Activated CD8-positive, alpha-beta memory T cell treated with anti-CD3 and anti-CD28 coated beads for 24 hours (primary cell): ENCODE measurements at regions not wholly inside any gene's neighbourhood (a gene's known extent, or its start where the extent isn't known, plus 50 kb on each side); places are given as distances from the start of the nearest gene placed in this dataset.

Experiments used
- DNase-seq: peaks from one replicate; pipeline ENCODE4 v3.0.0-alpha.2; 2020

DNA sequence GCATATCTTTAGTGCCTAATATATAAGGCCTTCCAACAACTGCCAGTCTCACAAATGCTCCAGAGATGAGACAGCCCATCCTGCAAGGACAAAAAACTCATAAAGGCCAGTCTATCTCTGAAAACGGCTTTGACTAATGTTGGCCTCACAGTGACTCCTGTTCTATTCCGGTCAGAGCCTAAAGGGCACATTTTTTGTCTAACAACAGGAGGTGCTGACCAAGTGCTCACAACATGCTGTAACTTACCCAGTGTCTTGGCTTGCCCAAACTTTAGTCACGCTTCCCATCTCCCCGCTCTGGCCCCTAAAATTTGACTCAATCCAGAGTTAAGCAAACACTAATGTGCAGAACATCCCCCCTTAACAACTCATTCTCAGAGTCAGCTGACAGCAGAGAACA lies 1411.2 kb upstream of the MIR17HG start:
- no peak for DNase-seq

DNA sequence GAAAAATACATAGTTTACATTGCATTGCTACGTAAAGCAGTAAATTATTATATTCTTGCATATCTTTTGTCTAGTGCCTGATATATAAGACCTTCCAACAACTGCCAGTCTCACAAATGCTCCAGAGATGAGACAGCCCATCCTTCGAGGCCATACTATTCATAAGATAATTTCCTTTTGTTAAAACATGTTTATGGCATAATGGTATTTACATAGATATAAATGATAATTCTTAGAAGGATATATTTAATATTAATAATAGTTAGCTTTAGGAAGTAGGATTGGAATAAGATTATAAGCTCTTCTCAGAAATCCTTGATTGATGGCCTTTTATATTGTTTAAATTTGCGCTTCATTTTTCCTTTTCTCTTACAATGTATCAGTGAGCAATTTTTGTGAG lies 1410.1 kb upstream of the MIR17HG start:
- DNase-seq = no peak

DNA sequence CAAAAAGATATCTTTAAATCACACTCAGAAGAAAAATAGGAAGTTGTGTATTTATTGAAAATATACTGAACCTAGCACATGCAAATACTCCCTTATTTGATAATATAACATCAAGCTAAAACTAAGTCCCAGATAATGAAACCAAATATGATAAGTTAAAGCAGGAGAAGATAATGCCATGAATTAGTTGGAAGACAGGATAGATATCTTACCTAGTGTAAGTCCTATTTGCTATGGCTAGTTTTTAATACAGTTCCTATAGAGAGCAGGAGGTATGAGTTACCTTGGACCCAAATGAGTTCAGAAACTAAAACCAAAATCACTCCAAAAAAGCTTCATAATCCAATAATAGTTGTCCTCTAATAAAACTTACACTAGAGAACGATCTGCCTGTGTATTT lies 1407.1 kb upstream of the MIR17HG start:
- no peak for DNase-seq

DNA sequence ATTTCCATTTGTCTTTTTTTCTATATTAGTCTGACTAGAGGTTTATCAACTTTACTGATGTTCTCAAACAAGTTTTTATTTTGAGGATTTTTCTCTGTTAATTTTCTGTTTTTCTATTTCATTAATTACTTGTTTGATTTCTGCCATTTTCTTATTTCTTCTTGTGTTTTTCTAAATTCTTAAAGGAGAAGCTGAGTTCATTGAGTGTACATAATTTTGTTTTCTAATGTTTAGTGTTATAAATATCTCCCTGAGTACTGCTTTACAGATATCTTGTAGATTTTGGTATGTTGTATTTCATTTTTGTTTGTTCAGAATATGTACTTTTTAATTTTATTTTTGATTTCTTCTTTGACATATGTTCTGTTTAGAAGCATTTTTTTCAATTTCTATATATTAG lies 1404.3 kb upstream of the MIR17HG start:
- DNase-seq = no peak

DNA sequence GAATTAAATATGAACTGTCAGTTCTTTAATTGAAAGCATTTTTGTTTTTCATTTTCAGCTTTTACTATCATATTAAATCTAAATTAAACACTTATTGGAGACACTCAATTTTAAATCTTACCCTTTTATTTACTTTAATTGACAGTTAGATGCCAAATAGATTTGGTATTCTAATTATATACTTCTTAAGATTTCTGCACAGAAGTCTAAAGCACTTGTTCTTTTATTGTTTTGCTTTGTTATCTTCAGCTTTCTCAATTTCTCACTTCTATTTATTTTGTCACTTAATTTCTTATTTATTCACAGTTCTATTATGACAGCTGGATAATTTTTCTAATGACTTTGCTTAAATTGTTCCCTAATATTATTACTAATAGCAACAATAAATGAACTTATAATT lies 1397.3 kb upstream of the MIR17HG start:
- no peak for DNase-seq

DNA sequence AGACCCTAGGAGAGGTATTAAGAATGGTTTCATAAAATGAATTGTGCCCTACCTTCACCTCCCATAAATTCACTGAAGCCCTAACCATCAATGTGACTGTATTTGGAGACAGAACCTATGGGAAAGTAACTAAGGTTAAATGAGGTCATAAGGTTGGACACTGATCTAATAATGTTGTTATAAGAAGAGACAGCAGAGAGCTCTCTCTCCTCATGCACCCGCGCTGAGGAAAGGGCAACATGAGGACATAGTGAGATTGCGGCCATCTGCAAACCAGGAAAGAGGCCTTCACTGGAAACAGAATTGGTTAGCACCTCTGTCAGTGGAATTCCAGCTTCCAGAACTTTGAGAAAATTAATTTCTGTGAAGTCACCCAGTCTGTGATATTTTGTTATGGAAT lies 1396.1 kb upstream of the MIR17HG start:
- DNase-seq = no peak

DNA sequence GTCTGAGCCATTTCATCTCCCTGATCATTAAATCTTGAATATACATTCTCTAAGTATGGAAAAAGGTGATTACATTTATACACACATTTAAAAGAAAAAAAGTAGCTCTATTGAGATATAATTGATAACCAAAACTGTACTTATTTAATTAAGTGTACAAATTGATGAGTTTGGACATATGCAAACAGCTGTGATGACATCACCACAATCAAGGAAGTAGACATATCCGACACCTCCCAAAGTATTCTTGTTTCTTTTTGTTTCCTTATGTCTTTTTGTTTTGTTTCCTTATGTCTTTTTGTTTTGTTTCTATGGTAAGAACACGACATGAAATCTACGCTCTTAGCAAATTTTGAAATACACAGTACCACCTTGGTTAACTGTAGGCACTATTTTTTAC lies 1393.9 kb upstream of the MIR17HG start:
- DNase-seq = no peak

DNA sequence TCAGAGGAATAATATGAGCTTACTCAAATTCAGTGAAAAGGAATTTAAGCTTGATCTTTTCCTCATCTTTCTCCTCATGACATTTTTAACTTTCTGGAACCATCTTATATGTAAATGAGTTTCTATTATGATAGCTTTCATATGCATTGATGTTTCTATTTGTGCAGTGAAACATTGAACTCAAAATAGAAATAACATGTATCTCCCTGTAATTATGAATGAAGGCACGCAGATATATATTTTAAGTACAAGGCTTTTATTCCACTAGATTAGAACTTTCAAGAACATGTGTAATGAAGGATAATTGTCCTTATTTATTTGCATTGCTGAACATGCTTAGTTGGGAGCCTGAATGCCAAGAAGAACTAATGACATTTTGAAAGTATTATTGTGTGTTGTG lies 1391.7 kb upstream of the MIR17HG start:
- DNase-seq = no peak

DNA sequence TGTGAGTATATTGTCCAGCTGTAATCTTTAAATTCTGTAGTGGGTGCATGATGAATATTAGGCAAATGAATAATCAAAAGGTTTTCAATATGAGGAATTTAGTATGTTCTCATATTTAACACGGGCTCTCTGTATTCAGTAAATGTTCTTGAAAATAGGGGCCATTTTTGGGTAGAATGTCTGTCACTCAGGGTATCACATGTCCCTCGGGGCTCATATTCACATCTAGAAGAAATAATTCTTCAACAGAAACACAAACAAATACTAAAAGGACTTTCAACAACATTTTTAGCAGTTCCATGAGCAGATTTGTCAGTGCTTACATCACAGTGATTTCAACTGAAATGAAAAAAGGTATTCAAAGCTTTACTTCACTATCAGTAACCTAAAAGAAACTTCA lies 1388.4 kb upstream of the MIR17HG start:
- no peak for DNase-seq

DNA sequence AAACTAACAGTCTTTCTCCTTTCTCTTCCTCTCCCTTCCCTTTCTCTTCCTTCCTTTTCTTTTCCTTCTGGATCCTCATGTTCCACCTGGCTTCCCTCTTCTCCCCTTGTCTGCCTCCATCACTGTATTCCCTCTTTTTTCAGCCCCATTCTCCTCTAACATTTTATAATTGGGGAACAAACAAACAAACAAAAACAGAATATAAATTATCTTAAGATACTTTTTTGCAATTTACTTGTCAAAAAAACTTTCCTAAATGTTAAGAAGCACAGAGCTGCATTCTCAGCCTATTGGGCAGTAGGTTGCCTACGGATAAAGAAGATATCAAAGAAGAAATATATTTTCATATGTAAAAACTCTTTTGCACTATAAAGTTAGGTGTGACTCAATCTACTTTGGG lies 1382.2 kb upstream of the MIR17HG start:
- DNase-seq = no peak

DNA sequence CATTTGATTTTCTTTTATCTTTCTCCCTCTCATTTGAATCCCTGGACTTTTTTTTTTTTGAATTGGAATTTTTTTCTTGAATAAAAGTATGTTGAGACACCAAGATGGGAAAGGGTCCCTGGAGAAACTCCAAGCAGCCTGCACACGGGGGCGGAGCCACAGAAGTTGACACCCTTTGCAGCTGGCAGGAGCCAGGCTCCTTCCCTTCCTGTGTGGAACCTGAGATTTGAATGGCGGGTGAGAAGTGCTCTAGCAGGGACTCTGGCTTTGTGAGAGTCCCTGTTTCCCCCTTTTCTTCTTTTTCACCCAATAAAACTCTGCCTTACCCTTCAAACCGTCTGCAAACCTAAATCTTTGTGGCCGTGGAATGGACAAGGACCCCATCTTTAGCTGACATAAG lies 1381.0 kb upstream of the MIR17HG start:
- DNase-seq = no peak

DNA sequence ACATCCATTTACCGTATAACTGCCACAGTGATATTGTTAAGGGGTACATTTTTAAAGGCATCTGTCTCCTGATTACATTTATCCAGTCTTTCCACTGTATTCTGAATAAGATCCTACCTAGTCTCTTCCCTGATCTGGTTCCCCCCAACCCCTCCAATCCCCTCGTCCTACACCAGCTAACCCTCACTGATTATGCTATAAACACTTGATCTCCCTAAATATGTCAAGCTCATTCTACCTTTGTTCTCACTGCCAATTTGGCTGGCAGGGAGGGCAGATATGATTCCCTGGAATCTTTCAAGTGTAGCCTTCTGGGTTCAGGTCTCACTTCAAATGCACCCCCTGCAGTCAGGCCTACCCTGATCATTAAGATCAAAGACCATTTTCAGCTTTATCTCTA lies 1379.8 kb upstream of the MIR17HG start:
- no peak for DNase-seq

DNA sequence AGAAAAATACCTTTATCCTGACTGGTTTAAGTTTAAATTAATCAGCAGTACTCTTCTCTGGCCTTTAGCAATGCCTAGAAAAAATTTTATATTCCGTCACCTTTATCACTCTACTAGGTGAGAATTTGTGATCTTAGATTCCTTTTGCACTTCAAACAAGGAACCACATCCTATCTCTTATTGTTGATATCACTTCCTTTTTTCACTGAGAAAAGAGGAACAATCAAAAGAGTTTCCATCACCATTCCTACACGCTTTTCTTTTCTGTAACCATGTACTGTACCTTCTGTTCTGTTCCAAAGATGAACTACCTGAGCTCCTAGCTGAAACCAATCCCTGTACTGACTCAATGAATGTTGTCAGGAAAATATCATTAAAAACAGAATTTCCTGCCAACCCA lies 1379.0 kb upstream of the MIR17HG start:
- no peak for DNase-seq

DNA sequence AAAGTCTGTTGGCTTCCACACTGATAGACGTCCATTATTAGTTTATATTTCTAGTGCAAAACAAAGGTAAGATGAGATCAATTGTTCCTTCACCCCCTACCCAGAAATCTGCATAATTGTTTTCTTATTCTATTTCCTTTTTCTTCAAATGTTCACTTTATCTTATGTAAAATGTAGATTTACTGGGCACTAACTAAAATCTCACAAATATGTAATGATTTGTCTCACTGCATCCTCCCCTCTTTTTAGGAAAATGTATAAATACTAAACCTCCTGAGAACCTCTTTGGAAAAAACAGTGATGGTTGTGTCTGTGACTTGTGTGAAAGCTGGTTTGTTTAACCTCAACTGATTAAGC lies 1377.2 kb upstream of the MIR17HG start:
- no peak for DNase-seq

DNA sequence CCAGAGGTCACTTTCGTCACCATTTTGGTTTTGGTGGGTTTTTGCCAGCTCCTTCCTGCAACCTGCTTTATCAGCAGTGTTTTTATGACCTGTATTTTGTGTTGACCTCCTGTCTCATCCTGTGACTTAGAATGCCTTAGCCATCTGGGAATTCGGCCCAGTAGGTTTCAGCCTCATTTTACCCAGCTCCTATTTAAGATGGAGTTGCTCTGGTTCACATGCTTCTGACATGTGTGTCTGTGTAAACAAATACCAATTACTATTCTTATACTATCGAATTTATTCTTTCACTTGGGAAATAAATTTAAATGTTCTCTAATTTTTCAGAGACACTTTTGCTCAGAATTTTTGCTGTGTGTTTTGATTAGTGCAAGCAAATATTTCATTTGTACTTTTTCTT lies 1370.3 kb upstream of the MIR17HG start:
- DNase-seq = no peak

DNA sequence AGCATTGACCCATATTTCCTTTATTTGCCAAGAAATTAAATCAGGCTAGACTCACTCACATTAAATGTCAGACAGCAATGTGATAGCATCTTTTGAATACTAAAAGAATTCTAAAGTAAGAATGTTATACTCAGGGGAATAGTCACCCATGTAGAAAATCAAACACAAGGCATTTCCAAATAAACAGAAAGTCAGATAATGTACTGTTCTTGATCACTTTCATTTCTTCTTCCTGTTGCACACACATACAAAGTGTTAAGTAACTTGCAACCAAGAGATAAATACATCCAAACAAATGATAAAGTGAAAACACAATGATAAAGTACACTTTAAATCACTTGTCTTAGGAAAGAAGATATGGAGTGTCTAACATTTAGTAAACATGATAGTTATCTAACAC lies 1366.6 kb upstream of the MIR17HG start:
- DNase-seq = no peak

DNA sequence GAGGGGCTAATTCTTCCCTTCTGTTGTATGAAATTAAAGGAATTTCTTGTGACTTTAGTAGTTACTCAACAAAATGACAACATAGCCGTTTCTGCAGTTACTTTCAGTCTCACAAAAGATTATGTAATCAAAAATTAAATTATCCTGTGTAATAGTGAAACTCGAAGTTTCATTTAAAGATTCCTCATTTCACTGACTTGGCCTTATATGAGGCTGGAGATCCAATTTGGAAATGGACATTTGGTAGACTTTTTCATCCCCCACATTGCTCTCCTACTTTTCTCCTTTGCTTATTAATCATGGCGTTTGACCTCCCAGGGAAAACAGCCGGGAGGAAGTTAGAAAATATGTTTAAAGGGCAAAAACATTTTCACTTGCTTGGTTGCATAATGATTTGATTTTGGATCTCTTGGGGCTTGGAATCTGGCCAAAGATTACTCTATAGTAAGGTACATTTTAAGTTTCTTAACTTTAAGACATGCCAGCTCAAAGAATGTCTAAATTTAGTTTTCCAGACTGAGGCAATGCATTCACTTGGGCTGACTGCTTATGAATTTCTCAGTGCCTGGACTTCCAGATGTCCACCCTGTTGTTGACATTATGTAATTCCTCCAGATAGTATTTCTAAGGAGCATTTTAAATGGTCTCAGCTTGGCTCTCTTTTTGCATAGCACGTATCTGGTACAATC lies 1364.9 kb upstream of the MIR17HG start:
- DNase-seq = no peak

DNA sequence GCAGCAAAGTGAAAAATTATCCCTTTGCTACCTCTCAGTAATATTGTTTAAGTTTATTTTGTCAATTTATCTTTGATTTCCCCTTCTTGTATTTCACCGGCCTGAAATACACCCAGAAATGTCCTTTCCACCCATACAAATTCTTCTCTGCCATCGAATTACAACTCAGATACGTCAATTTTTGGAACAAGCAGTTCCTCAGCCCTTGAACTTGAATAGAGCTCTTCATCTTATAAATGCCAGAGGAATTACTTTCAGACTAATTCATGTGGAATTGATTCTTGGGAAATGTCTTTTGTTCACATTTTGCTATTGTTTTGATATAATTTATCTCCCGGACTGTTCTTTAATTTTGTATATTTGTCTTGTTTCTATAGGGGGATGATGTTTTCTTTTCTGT lies 1359.3 kb upstream of the MIR17HG start:
- no peak for DNase-seq

DNA sequence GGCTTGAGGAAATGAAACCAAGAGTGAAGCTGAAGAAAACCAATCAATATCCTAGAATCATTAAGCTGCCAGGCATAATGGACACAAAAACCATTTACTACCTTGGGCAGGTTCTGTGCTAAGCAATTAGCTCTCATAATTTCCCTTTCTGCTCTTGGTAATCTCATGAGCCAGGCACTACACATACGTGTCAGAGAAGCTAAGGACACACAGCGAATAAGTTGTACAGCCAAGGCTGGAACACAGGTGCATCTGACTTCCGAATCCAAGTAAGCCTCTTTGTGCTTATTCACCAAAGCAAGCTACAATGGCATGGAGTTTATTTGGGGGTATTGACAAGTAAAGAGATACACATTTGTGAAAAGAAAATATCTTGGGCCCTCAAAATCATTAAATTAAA lies 1343.9 kb upstream of the MIR17HG start:
- no peak for DNase-seq

DNA sequence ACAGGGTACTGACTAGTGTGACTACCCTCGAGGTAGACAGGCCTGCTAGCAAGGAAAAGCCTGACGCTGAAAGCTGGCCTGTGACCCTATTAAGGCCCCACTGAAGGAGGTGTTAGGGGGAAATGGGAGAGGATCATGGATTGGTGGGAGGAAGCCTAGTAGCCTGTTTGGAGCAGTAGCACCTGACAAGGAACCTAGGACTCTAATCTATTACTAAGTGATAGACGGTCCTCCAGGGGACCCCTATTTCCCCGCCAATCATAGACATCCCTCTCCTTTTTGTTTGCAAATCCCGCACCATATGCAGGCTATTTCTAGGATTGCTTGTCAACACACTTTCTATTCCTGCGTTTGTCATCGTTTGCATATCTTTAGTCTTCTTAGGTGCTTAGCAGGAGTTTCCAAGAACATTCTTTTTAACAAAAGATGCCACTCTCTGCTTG lies 1338.8 kb upstream of the MIR17HG start:
- no peak for DNase-seq

DNA sequence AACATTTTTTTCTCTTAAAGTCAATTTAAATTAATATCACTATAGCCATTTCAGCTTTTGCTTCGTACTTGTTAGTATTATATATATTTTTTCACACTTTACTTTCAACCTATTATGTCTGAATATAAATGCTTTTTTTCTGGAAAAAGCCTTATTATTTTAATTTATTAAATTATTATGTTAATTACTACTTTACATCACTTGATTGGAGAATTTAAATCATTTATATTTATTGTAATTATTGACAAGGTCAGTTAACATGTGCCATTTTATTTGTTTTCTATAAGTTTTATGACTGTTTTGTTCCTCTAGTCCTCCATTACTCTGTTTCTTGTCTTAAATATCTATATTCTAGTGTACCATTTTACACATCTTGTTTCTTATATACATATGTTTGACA lies 1333.4 kb upstream of the MIR17HG start:
- no peak for DNase-seq

DNA sequence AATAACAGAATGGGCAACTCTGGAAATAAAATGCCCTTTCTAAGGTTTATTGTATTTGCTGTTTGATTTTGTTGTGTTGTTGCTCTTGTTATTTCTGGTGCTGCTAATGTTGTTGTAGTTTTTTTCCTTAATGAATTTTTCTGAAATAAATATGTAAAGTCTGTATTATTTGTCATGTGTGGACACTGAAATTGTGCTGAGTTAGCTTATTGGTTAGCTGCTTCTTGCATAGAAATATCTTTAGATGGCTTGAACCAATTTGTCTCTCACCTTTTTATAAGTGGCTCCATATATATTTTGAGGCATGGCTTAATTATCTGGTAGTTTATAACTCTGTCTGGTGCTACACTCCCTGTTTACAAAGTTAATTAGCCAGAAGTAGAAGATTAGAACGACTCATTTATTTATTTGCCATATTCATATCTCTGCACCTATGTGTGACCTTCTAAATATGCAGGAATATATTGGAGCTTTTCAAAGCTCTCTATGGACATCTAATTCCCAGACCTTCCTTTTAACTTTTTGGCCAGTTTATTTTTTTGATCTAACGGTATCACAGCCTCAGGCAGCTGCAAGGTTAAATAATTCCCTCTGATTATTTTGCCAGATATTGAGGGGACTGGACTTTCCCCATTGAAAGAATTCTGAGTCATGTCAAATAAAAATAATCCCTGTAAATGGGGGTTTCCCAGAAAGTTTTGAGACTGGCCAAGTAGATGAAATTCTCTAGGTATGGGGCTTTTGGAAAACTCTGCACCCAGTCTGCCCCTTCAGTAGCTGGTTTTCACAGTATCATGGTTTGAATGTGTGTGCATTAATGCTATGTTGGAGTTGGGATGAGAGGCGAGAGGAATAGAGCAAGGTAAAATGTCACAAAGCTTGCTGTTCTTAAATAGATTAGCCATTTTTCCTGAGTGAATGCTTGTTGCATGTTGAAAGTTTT lies 1331.7 kb upstream of the MIR17HG start:
- no peak for DNase-seq

DNA sequence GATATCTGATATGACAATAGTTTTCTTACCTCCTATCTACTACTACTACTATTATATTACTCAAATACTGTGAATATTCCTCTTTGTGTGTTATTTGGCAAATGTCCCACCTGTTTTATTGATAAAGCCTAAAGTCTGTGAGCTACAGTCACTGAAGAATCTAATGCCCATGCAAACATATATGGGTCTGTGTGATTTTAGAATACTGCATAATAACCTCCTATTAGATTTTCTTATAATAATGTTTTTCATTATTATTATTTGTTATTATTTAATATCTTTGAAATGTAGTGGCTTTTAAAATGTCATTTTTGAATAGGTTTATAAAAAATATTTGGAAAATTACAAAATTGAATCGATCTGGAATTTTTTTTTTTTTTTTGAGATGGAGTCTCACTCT lies 1330.8 kb upstream of the MIR17HG start:
- no peak for DNase-seq

DNA sequence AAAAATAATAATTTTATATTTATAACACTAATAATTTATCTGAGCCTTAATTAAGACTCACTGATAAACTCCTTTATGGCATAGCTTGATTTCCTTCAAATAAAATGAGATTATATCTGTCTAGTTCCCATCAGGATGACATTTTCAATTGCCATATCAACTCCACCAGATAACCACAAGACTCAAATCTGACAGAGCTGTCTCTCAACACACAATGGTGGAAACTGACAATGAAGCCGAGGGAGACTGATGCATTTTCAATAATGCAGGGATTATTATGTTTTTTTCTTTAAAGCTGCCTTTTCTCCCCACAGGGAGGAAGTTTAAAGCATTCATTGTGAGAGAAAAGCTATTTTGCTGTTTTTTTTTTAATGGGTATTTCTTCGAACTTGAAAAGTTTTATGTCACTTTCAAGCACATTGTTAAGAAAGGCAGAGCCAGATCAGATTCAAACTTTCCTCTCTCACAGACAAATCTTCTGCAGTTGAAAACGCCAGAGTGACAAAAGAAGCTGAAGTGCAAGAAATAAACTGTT lies 1326.9 kb upstream of the MIR17HG start:
- no peak for DNase-seq
